ENCODE measurements at regions not wholly inside any gene's neighbourhood (a gene's known extent, or its start where the extent isn't known, plus 50 kb on each side); places are given as distances from the start of the nearest gene placed in this dataset.
"Not testable (repeated sequence)": the region's sequence is repeated elsewhere in the genome, so short reads cannot be mapped to it uniquely, and the experiment has no call there.

GRCh38 chr12:9283346-9284095, 75.3 kb upstream of the PZP start:
- H3K27ac Mint-ChIP-seq = peak overlapping the region; percentile 91
- peak; percentile 84 for ATAC-seq (ENCODE audit: poor library complexity)
- peak overlapping the region; percentile 98 for H3K4me3 Mint-ChIP-seq
- H3K4me1 ChIP-seq (ENCODE audit: insufficient read depth, low read length); intact Hi-C loops (cut with DNase I, micrococcal nuclease); POLR2A ChIA-PET; H3K36me3 ChIP-seq (ENCODE audit: insufficient read depth, low read length); H3K9me3 Mint-ChIP-seq; H3K27me3 Mint-ChIP-seq; H3K9me3 ChIP-seq (ENCODE audit: control insufficient read depth in 1 of 2, insufficient read depth in 1 of 2, low read length in 2 of 2); CTCF ChIA-PET; H3K27me3 ChIP-seq (ENCODE audit: control insufficient read depth in 1 of 2, insufficient read depth in 2 of 2, low read length in 2 of 2); H3K4me1 Mint-ChIP-seq (ENCODE audit: low read depth); H3K36me3 Mint-ChIP-seq (ENCODE audit: low read depth): not testable (repeated sequence)
- Histone ChIP-seq H3K27ac (ENCODE audit: low read depth in 1 of 2, low read length in 2 of 2) (peak overlapping the region in 1 of 2 donors; percentile 13), H3K4me3 (ENCODE audit: low read length) (peak overlapping the region; percentile 59)
- DNase-seq = peak; percentile 64 to 93 (median 79)

GRCh38 chr12:9276990-9277389, 68.8 kb upstream of the PZP start:
- no peak overlapping the region for H3K4me3 ChIP-seq (ENCODE audit: low read length)
- no peaks in the 10 kb centered on the region for H3K27me3 ChIP-seq (ENCODE audit: control insufficient read depth in 1 of 2, insufficient read depth in 2 of 2, low read length in 2 of 2)
- ChIA-PET POLR2A (no interaction called here), CTCF (no interaction called here)
- Mint-ChIP-seq H3K4me1 (ENCODE audit: low read depth) (no peaks in the 10 kb centered on the region), H3K27ac (no peak overlapping the region), H3K27me3 (peaks cover 4% of the 10 kb centered on the region), H3K9me3 (no peaks in the 10 kb centered on the region), H3K4me3 (no peak overlapping the region), H3K36me3 (ENCODE audit: low read depth) (no peaks in the 10 kb centered on the region)
- no peak for DNase-seq
- intact Hi-C loops (cut with DNase I, micrococcal nuclease) = no loop called here
- no peak overlapping the region for H3K27ac ChIP-seq (ENCODE audit: low read depth in 1 of 2, low read length in 2 of 2)
- no peaks in the 10 kb centered on the region for H3K36me3 ChIP-seq (ENCODE audit: insufficient read depth, low read length)
- no peak for ATAC-seq (ENCODE audit: poor library complexity)
- H3K9me3 ChIP-seq (ENCODE audit: control insufficient read depth in 1 of 2, insufficient read depth in 1 of 2, low read length in 2 of 2) = no peaks in the 10 kb centered on the region
- TF ChIP-seq, protein P1, sequence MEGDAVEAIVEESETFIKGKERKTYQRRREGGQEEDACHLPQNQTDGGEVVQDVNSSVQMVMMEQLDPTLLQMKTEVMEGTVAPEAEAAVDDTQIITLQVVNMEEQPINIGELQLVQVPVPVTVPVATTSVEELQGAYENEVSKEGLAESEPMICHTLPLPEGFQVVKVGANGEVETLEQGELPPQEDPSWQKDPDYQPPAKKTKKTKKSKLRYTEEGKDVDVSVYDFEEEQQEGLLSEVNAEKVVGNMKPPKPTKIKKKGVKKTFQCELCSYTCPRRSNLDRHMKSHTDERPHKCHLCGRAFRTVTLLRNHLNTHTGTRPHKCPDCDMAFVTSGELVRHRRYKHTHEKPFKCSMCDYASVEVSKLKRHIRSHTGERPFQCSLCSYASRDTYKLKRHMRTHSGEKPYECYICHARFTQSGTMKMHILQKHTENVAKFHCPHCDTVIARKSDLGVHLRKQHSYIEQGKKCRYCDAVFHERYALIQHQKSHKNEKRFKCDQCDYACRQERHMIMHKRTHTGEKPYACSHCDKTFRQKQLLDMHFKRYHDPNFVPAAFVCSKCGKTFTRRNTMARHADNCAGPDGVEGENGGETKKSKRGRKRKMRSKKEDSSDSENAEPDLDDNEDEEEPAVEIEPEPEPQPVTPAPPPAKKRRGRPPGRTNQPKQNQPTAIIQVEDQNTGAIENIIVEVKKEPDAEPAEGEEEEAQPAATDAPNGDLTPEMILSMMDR (IDR thresholded peaks at IDR 0.05) = no peak
- H3K4me1 ChIP-seq (ENCODE audit: insufficient read depth, low read length) = no peaks in the 10 kb centered on the region

DNA sequence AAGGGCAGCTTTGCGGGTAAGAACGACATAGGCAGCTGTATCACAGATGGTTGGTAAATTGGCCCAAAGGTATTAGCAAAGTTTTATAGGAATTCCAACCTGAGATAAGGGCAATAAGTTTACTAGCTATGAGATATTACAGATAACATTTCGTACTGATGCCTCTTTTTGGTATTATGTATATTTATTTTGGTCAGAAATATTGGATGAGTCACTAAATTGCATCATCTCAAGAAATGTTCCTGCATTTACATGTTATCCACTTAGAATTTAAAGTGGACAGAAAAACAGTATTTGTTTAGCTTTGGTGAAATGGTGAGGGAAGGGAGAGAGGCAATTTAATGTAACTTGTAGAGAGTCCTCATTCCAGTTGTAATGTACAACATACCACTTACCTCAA, 65.1 kb upstream of the PZP start:
- Mint-ChIP-seq H3K4me3 (no peak overlapping the region), H3K27ac (no peak overlapping the region), H3K4me1 (ENCODE audit: low read depth) (no peaks in the 10 kb centered on the region), H3K36me3 (ENCODE audit: low read depth) (no peaks in the 10 kb centered on the region), H3K27me3 (peaks cover 14% of the 10 kb centered on the region), H3K9me3 (no peaks in the 10 kb centered on the region)
- Histone ChIP-seq H3K27ac (ENCODE audit: low read depth in 1 of 2, low read length in 2 of 2) (no peak overlapping the region), H3K4me1 (ENCODE audit: insufficient read depth, low read length) (no peaks in the 10 kb centered on the region), H3K9me3 (ENCODE audit: control insufficient read depth in 1 of 2, insufficient read depth in 1 of 2, low read length in 2 of 2) (no peaks in the 10 kb centered on the region), H3K36me3 (ENCODE audit: insufficient read depth, low read length) (no peaks in the 10 kb centered on the region), H3K4me3 (ENCODE audit: low read length) (no peak overlapping the region), H3K27me3 (ENCODE audit: control insufficient read depth in 1 of 2, insufficient read depth in 2 of 2, low read length in 2 of 2) (no peaks in the 10 kb centered on the region)
- no peak for ATAC-seq (ENCODE audit: poor library complexity)
- POLR2A ChIA-PET = no interaction called here
- DNase-seq = no peak
- TF ChIP-seq, protein P1 (IDR thresholded peaks at IDR 0.05) = no peak
- CTCF ChIA-PET = interaction anchor here (1.6 kb wide), 1 partner anchor 9 kb away, joined by 3 read pairs; no protein-coding TSS in a partner anchor
- intact Hi-C loops (cut with DNase I, micrococcal nuclease) = no loop called here

DNA sequence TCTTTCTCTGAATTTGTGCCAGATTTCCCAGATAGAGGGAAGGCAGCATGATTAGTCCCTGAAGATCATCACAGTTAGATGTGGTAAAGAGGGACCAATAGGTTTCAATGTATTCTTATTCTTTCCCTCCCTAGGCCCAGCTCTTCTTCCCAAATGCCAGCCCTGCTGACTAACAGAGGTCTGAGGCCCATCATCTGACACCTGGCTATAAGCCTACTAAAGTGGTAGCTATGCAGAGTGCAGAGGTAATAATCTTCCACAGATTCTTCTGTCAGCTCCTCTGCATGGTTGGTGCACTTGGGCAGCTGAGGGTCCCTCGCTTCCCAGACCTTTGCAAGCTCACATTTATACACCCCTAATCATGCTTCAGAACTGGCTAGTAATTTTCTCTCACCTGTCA, 63.7 kb upstream of the PZP start:
- H3K27me3 ChIP-seq (ENCODE audit: control insufficient read depth in 1 of 2, insufficient read depth in 2 of 2, low read length in 2 of 2) = no peaks in the 10 kb centered on the region
- no peak overlapping the region for H3K4me3 Mint-ChIP-seq
- POLR2A ChIA-PET = no interaction called here
- no peak for ATAC-seq (ENCODE audit: poor library complexity)
- no peak overlapping the region for H3K27ac ChIP-seq (ENCODE audit: low read depth in 1 of 2, low read length in 2 of 2)
- no peaks in the 10 kb centered on the region for H3K36me3 Mint-ChIP-seq (ENCODE audit: low read depth)
- TF ChIP-seq, protein P1 (IDR thresholded peaks at IDR 0.05) = no peak
- H3K27ac Mint-ChIP-seq = no peak overlapping the region
- H3K27me3 Mint-ChIP-seq = peaks cover 11% of the 10 kb centered on the region
- no peaks in the 10 kb centered on the region for H3K36me3 ChIP-seq (ENCODE audit: insufficient read depth, low read length)
- intact Hi-C loops (cut with DNase I, micrococcal nuclease) = no loop called here
- DNase-seq = no peak
- H3K4me1 ChIP-seq (ENCODE audit: insufficient read depth, low read length) = no peaks in the 10 kb centered on the region
- CTCF ChIA-PET = no interaction called here
- no peaks in the 10 kb centered on the region for H3K4me1 Mint-ChIP-seq (ENCODE audit: low read depth)
- H3K4me3 ChIP-seq (ENCODE audit: low read length) = no peak overlapping the region
- no peaks in the 10 kb centered on the region for H3K9me3 ChIP-seq (ENCODE audit: control insufficient read depth in 1 of 2, insufficient read depth in 1 of 2, low read length in 2 of 2)
- no peaks in the 10 kb centered on the region for H3K9me3 Mint-ChIP-seq

All from CD4-positive, alpha-beta T cell (primary cell).